ENCODE measurements at regions not wholly inside any gene's neighbourhood (a gene's known extent, or its start where the extent isn't known, plus 50 kb on each side); places are given as distances from the start of the nearest gene placed in this dataset.

- Histone ChIP-seq H3K4me3 (ENCODE audit: low read depth in 1 of 2, low read length in 2 of 2) (no peak overlapping the region), H3K36me3 (ENCODE audit: control insufficient read depth in 2 of 2, insufficient read depth in 2 of 2, low read length in 1 of 2) (no peaks in the 10 kb centered on the region), H3K27ac (ENCODE audit: low read depth in 2 of 2, low read length in 1 of 2) (no peak overlapping the region), H3K27me3 (ENCODE audit: control insufficient read depth in 1 of 2, insufficient read depth in 2 of 2, low read length in 2 of 2) (no peaks in the 10 kb centered on the region), H3K9me3 (ENCODE audit: control insufficient read depth in 2 of 2, insufficient read depth in 1 of 2, low read depth in 1 of 2, low read length in 1 of 2) (no peaks in the 10 kb centered on the region), H3K4me1 (ENCODE audit: control insufficient read depth in 2 of 2, insufficient read depth in 2 of 2, low read length in 1 of 2) (peaks cover 2 to 4% of the 10 kb centered on the region in 2 donors)
- WGBS, 2 donors, result 93 to 97% methylated on average over 12 to 14 of the region's 14 CpGs
These were observed 167.5 kb upstream of the UMPS start for GRCh38 chr3:124562769-124563168.

GRCh38 chr3:124563376-124563775 is 166.9 kb upstream of the UMPS start:
- H3K9me3 ChIP-seq (ENCODE audit: control insufficient read depth in 2 of 2, insufficient read depth in 1 of 2, low read depth in 1 of 2, low read length in 1 of 2), result no peaks in the 10 kb centered on the region
- H3K27me3 ChIP-seq (ENCODE audit: control insufficient read depth in 1 of 2, insufficient read depth in 2 of 2, low read length in 2 of 2), result no peaks in the 10 kb centered on the region
- 74 to 81% methylated on average over 3 of the region's 3 CpGs for WGBS, 2 donors
- H3K4me1 ChIP-seq (ENCODE audit: control insufficient read depth in 2 of 2, insufficient read depth in 2 of 2, low read length in 1 of 2), result peaks cover 2 to 4% of the 10 kb centered on the region in 2 donors
- H3K36me3 ChIP-seq (ENCODE audit: control insufficient read depth in 2 of 2, insufficient read depth in 2 of 2, low read length in 1 of 2), result no peaks in the 10 kb centered on the region
- H3K27ac ChIP-seq (ENCODE audit: low read depth in 2 of 2, low read length in 1 of 2), result no peak overlapping the region
- no peak overlapping the region for H3K4me3 ChIP-seq (ENCODE audit: low read depth in 1 of 2, low read length in 2 of 2)

GRCh38 chr3:124565013-124565412 is 165.2 kb upstream of the UMPS start:
- 18 to 19% methylated on average over 5 of the region's 5 CpGs for WGBS, 2 donors
- Histone ChIP-seq H3K9me3 (ENCODE audit: control insufficient read depth in 2 of 2, insufficient read depth in 1 of 2, low read depth in 1 of 2, low read length in 1 of 2) (no peaks in the 10 kb centered on the region), H3K27ac (ENCODE audit: low read depth in 2 of 2, low read length in 1 of 2) (no peak overlapping the region), H3K27me3 (ENCODE audit: control insufficient read depth in 1 of 2, insufficient read depth in 2 of 2, low read length in 2 of 2) (no peaks in the 10 kb centered on the region), H3K4me3 (ENCODE audit: low read depth in 1 of 2, low read length in 2 of 2) (no peak overlapping the region), H3K36me3 (ENCODE audit: control insufficient read depth in 2 of 2, insufficient read depth in 2 of 2, low read length in 1 of 2) (no peaks in the 10 kb centered on the region), H3K4me1 (ENCODE audit: control insufficient read depth in 2 of 2, insufficient read depth in 2 of 2, low read length in 1 of 2) (peaks cover 2% of the 10 kb centered on the region in 2 donors)

- Histone ChIP-seq H3K36me3 (ENCODE audit: control insufficient read depth in 2 of 2, insufficient read depth in 2 of 2, low read length in 1 of 2) (no peaks in the 10 kb centered on the region), H3K4me1 (ENCODE audit: control insufficient read depth in 2 of 2, insufficient read depth in 2 of 2, low read length in 1 of 2) (peaks cover 2% of the 10 kb centered on the region in 2 donors), H3K9me3 (ENCODE audit: control insufficient read depth in 2 of 2, insufficient read depth in 1 of 2, low read depth in 1 of 2, low read length in 1 of 2) (no peaks in the 10 kb centered on the region), H3K27ac (ENCODE audit: low read depth in 2 of 2, low read length in 1 of 2) (no peak overlapping the region), H3K27me3 (ENCODE audit: control insufficient read depth in 1 of 2, insufficient read depth in 2 of 2, low read length in 2 of 2) (no peaks in the 10 kb centered on the region), H3K4me3 (ENCODE audit: low read depth in 1 of 2, low read length in 2 of 2) (no peak overlapping the region)
- WGBS, 2 donors, result 61% methylated on average over 6 of the region's 6 CpGs
These were observed 164.7 kb upstream of the UMPS start for GRCh38 chr3:124565551-124565950.

- Histone ChIP-seq H3K36me3 (ENCODE audit: control insufficient read depth in 2 of 2, insufficient read depth in 2 of 2, low read length in 1 of 2) (no peaks in the 10 kb centered on the region), H3K27me3 (ENCODE audit: control insufficient read depth in 1 of 2, insufficient read depth in 2 of 2, low read length in 2 of 2) (no peaks in the 10 kb centered on the region), H3K4me1 (ENCODE audit: control insufficient read depth in 2 of 2, insufficient read depth in 2 of 2, low read length in 1 of 2) (peaks cover 0 to 2% of the 10 kb centered on the region in 2 donors), H3K9me3 (ENCODE audit: control insufficient read depth in 2 of 2, insufficient read depth in 1 of 2, low read depth in 1 of 2, low read length in 1 of 2) (no peaks in the 10 kb centered on the region), H3K4me3 (ENCODE audit: low read depth in 1 of 2, low read length in 2 of 2) (no peak overlapping the region), H3K27ac (ENCODE audit: low read depth in 2 of 2, low read length in 1 of 2) (no peak overlapping the region)
- WGBS, 2 donors, result 57 to 69% methylated on average over 2 of the region's 2 CpGs
These were observed 163.6 kb upstream of the UMPS start for GRCh38 chr3:124566701-124567100.

- no peaks in the 10 kb centered on the region for H3K9me3 ChIP-seq (ENCODE audit: control insufficient read depth in 2 of 2, insufficient read depth in 1 of 2, low read depth in 1 of 2, low read length in 1 of 2)
- no peak overlapping the region for H3K27ac ChIP-seq (ENCODE audit: low read depth in 2 of 2, low read length in 1 of 2)
- H3K4me3 ChIP-seq (ENCODE audit: low read depth in 1 of 2, low read length in 2 of 2), result no peak overlapping the region
- no peaks in the 10 kb centered on the region for H3K36me3 ChIP-seq (ENCODE audit: control insufficient read depth in 2 of 2, insufficient read depth in 2 of 2, low read length in 1 of 2)
- 80 to 100% methylated on average over 1 of the region's 1 CpG for WGBS, 2 donors
- no peaks in the 10 kb centered on the region for H3K27me3 ChIP-seq (ENCODE audit: control insufficient read depth in 1 of 2, insufficient read depth in 2 of 2, low read length in 2 of 2)
- H3K4me1 ChIP-seq (ENCODE audit: control insufficient read depth in 2 of 2, insufficient read depth in 2 of 2, low read length in 1 of 2), result peaks cover 0 to 2% of the 10 kb centered on the region in 2 donors
These were observed 163.1 kb upstream of the UMPS start for GRCh38 chr3:124567179-124567578.

- 80 to 81% methylated on average over 1 of the region's 1 CpG for WGBS, 2 donors
- no peak overlapping the region for H3K27ac ChIP-seq (ENCODE audit: low read depth in 2 of 2, low read length in 1 of 2)
- H3K9me3 ChIP-seq (ENCODE audit: control insufficient read depth in 2 of 2, insufficient read depth in 1 of 2, low read depth in 1 of 2, low read length in 1 of 2), result no peaks in the 10 kb centered on the region
- peaks cover 0 to 8% of the 10 kb centered on the region in 2 donors for H3K4me1 ChIP-seq (ENCODE audit: control insufficient read depth in 2 of 2, insufficient read depth in 2 of 2, low read length in 1 of 2)
- H3K36me3 ChIP-seq (ENCODE audit: control insufficient read depth in 2 of 2, insufficient read depth in 2 of 2, low read length in 1 of 2), result no peaks in the 10 kb centered on the region
- H3K27me3 ChIP-seq (ENCODE audit: control insufficient read depth in 1 of 2, insufficient read depth in 2 of 2, low read length in 2 of 2), result no peaks in the 10 kb centered on the region
- H3K4me3 ChIP-seq (ENCODE audit: low read depth in 1 of 2, low read length in 2 of 2), result no peak overlapping the region
These were observed 160.5 kb upstream of the UMPS start for GRCh38 chr3:124569761-124570160.

- Histone ChIP-seq H3K27ac (ENCODE audit: low read depth in 2 of 2, low read length in 1 of 2) (no peak overlapping the region), H3K27me3 (ENCODE audit: control insufficient read depth in 1 of 2, insufficient read depth in 2 of 2, low read length in 2 of 2) (no peaks in the 10 kb centered on the region), H3K4me3 (ENCODE audit: low read depth in 1 of 2, low read length in 2 of 2) (no peak overlapping the region), H3K9me3 (ENCODE audit: control insufficient read depth in 2 of 2, insufficient read depth in 1 of 2, low read depth in 1 of 2, low read length in 1 of 2) (no peaks in the 10 kb centered on the region), H3K36me3 (ENCODE audit: control insufficient read depth in 2 of 2, insufficient read depth in 2 of 2, low read length in 1 of 2) (no peaks in the 10 kb centered on the region), H3K4me1 (ENCODE audit: control insufficient read depth in 2 of 2, insufficient read depth in 2 of 2, low read length in 1 of 2) (peaks cover 0 to 10% of the 10 kb centered on the region in 2 donors)
- 84 to 88% methylated on average over 2 of the region's 2 CpGs for WGBS, 2 donors
These were observed 160.0 kb upstream of the UMPS start for GRCh38 chr3:124570232-124570631.

- Histone ChIP-seq H3K27me3 (ENCODE audit: control insufficient read depth in 1 of 2, insufficient read depth in 2 of 2, low read length in 2 of 2) (no peaks in the 10 kb centered on the region), H3K4me1 (ENCODE audit: control insufficient read depth in 2 of 2, insufficient read depth in 2 of 2, low read length in 1 of 2) (peaks cover 0 to 8% of the 10 kb centered on the region in 2 donors), H3K36me3 (ENCODE audit: control insufficient read depth in 2 of 2, insufficient read depth in 2 of 2, low read length in 1 of 2) (no peaks in the 10 kb centered on the region), H3K27ac (ENCODE audit: low read depth in 2 of 2, low read length in 1 of 2) (no peak overlapping the region), H3K4me3 (ENCODE audit: low read depth in 1 of 2, low read length in 2 of 2) (no peak overlapping the region), H3K9me3 (ENCODE audit: control insufficient read depth in 2 of 2, insufficient read depth in 1 of 2, low read depth in 1 of 2, low read length in 1 of 2) (no peaks in the 10 kb centered on the region)
- WGBS, 2 donors, result 94% methylated on average over 8 of the region's 8 CpGs
These were observed 157.3 kb upstream of the UMPS start for GRCh38 chr3:124572851-124573405.

GRCh38 chr3:124574012-124574411 is 156.2 kb upstream of the UMPS start:
- no peaks in the 10 kb centered on the region for H3K9me3 ChIP-seq (ENCODE audit: control insufficient read depth in 2 of 2, insufficient read depth in 1 of 2, low read depth in 1 of 2, low read length in 1 of 2)
- 44 to 70% methylated on average over 2 of the region's 2 CpGs for WGBS, 2 donors

More at GRCh38 chr3:124574012-124574411, 156.2 kb upstream of the UMPS start:
- H3K4me1 ChIP-seq (ENCODE audit: control insufficient read depth in 2 of 2, insufficient read depth in 2 of 2, low read length in 1 of 2), result peaks cover 0 to 8% of the 10 kb centered on the region in 2 donors
- no peak overlapping the region for H3K27ac ChIP-seq (ENCODE audit: low read depth in 2 of 2, low read length in 1 of 2)
- H3K36me3 ChIP-seq (ENCODE audit: control insufficient read depth in 2 of 2, insufficient read depth in 2 of 2, low read length in 1 of 2), result no peaks in the 10 kb centered on the region
- no peaks in the 10 kb centered on the region for H3K27me3 ChIP-seq (ENCODE audit: control insufficient read depth in 1 of 2, insufficient read depth in 2 of 2, low read length in 2 of 2)
- no peak overlapping the region for H3K4me3 ChIP-seq (ENCODE audit: low read depth in 1 of 2, low read length in 2 of 2)
